MCF 10A (cell line): ENCODE measurements at regions not wholly inside any gene's neighbourhood (a gene's known extent, or its start where the extent isn't known, plus 50 kb on each side); places are given as distances from the start of the nearest gene placed in this dataset.

Experiments used
- BruUV-seq: library from RNA; stranded (reverse); fragments of 400-500 nt; replicated peaks from 2 replicates; lab custom pipeline; 2021; lab: Mats Ljungman, UMichigan
- CTCF ChIA-PET: fragments of 300-600 bp; sonication (Branson Sonifier 250); formaldehyde crosslinking; extraction: SDS; loops from one replicate; lab custom pipeline; 2021; ENCODE audit warnings: antibody characterized with exemption, inconsistent platforms; lab: Yijun Ruan, JAX
- POLR2A ChIA-PET: fragments of 300-600, 350-650 bp; sonication (Branson Sonifier 250); formaldehyde crosslinking; extraction: SDS; loops from one replicate; lab custom pipeline; 2020; ENCODE audit warnings: antibody characterized with exemption, inconsistent platforms; lab: Yijun Ruan, JAX
- DNase-seq: peaks from one replicate; pipeline ENCODE4 v3.0.0-alpha.2; 2018; ENCODE audit not compliant: unreplicated experiment
- H3K27ac Mint-ChIP-seq: one replicate; pipeline ENCODE4 v1.8.0; 2022; ENCODE audit warnings: mild to moderate bottlenecking, low read depth, mixed read lengths; ENCODE audit not compliant: unreplicated experiment
- H3K27me3 Mint-ChIP-seq: one replicate; pipeline ENCODE4 v1.8.0; 2022; ENCODE audit warnings: mixed read lengths; ENCODE audit not compliant: insufficient read depth, unreplicated experiment
- H3K36me3 Mint-ChIP-seq: one replicate; pipeline ENCODE4 v1.8.0; 2022; ENCODE audit warnings: mild to moderate bottlenecking, moderate library complexity, mixed read lengths; ENCODE audit not compliant: insufficient read depth, unreplicated experiment
- H3K4me1 Mint-ChIP-seq: one replicate; pipeline ENCODE4 v1.8.0; 2022; ENCODE audit warnings: mixed read lengths; ENCODE audit not compliant: insufficient read depth, unreplicated experiment
- H3K4me3 Mint-ChIP-seq: one replicate; pipeline ENCODE4 v1.8.0; 2022; ENCODE audit warnings: mild to moderate bottlenecking, moderate library complexity, mixed read lengths; ENCODE audit not compliant: unreplicated experiment
- H3K9me3 Mint-ChIP-seq: one replicate; pipeline ENCODE4 v1.8.0; 2022; ENCODE audit warnings: mixed read lengths; ENCODE audit not compliant: unreplicated experiment
- CTCF ChIP-seq: fragments of 200-600 bp; IDR thresholded peaks from one replicate; pipeline ENCODE4 v1.8.0; 2022; ENCODE audit warnings: antibody characterized with exemption, mild to moderate bottlenecking; ENCODE audit not compliant: unreplicated experiment
- intact Hi-C: fragments of 100-400 bp; cut with micrococcal nuclease; formaldehyde crosslinking; loops from 2 replicates; pipeline ENCODE4 v1.14.1; 2022

GRCh38 chr20:52518735-52519134 lies 327.2 kb upstream of the ZFP64 start:
- peaks cover 7% of the 10 kb centered on the region for H3K9me3 Mint-ChIP-seq
- no peak for DNase-seq
- intact Hi-C loops, result no loop called here
- no peaks in the 10 kb centered on the region for H3K36me3 Mint-ChIP-seq
- no peak overlapping the region for H3K4me3 Mint-ChIP-seq
- H3K27me3 Mint-ChIP-seq, result no peaks in the 10 kb centered on the region
- CTCF ChIA-PET, result no interaction called here
- H3K27ac Mint-ChIP-seq, result no peak overlapping the region
- TF ChIP-seq CTCF, result no peak
- no peaks in the 10 kb centered on the region for H3K4me1 Mint-ChIP-seq
- POLR2A ChIA-PET, result no interaction called here
- no TSS peak for BruUV-seq

GRCh38 chr20:52515877-52516276 lies 324.3 kb upstream of the ZFP64 start:
- BruUV-seq, result no TSS peak
- Mint-ChIP-seq H3K9me3 (peaks cover 7% of the 10 kb centered on the region), H3K27me3 (no peaks in the 10 kb centered on the region), H3K36me3 (no peaks in the 10 kb centered on the region), H3K4me3 (no peak overlapping the region), H3K27ac (no peak overlapping the region), H3K4me1 (no peaks in the 10 kb centered on the region)
- intact Hi-C loops, result no loop called here
- TF ChIP-seq CTCF, result no peak
- ChIA-PET POLR2A (no interaction called here), CTCF (no interaction called here)
- DNase-seq, result no peak

GRCh38 chr20:52500157-52500556 lies 308.6 kb upstream of the ZFP64 start:
- CTCF ChIA-PET, result no interaction called here
- TF ChIP-seq CTCF, result no peak
- Mint-ChIP-seq H3K36me3 (no peaks in the 10 kb centered on the region), H3K4me3 (no peak overlapping the region), H3K27ac (no peak overlapping the region), H3K27me3 (peaks cover 13% of the 10 kb centered on the region), H3K9me3 (peaks cover under 1% of the 10 kb centered on the region), H3K4me1 (no peaks in the 10 kb centered on the region)
- no TSS peak for BruUV-seq
- no peak for DNase-seq
- POLR2A ChIA-PET, result no interaction called here
- intact Hi-C loops, result no loop called here

GRCh38 chr20:52497731-52498130 lies 306.2 kb upstream of the ZFP64 start:
- Mint-ChIP-seq H3K9me3 (no peaks in the 10 kb centered on the region), H3K4me3 (no peak overlapping the region), H3K36me3 (no peaks in the 10 kb centered on the region), H3K27me3 (no peaks in the 10 kb centered on the region), H3K27ac (no peak overlapping the region), H3K4me1 (peaks cover 5% of the 10 kb centered on the region)
- intact Hi-C loops, result no loop called here
- CTCF ChIA-PET, result interaction anchor here (0.6 to 0.7 kb wide), 3 partner anchors 82 to 1564 kb away, joined by 3 read pairs; no protein-coding TSS in a partner anchor
- no peak for TF ChIP-seq CTCF
- no TSS peak for BruUV-seq
- DNase-seq, result no peak
- POLR2A ChIA-PET, result no interaction called here
